ENCODE measurements at regions not wholly inside any gene's neighbourhood (a gene's known extent, or its start where the extent isn't known, plus 50 kb on each side); places are given as distances from the start of the nearest gene placed in this dataset.

- no peak for TF ChIP-seq CTCF (conservative IDR thresholded peaks at IDR 0.05; ENCODE audit: low read depth, low read length)
- no peak for TF ChIP-seq EZH2phosphoT487 (IDR thresholded peaks at IDR 0.05; ENCODE audit: borderline replicate concordance, low read length)
Observed at GRCh38 chr4:113837397-113837796, 75.9 kb upstream of the CAMK2D start.

All from PC-3 (cell line).